Common myeloid progenitor, CD34-positive (primary cell): ENCODE measurements at regions not wholly inside any gene's neighbourhood (a gene's known extent, or its start where the extent isn't known, plus 50 kb on each side); places are given as distances from the start of the nearest gene placed in this dataset.
A peak's percentile ranks its signal among the peaks of the same experiment; 100 is the strongest.

Experiments used
- CTCF ChIA-PET: fragments of 350-600 bp; sonication (Branson Sonifier 250); formaldehyde crosslinking; loops from one replicate; lab custom pipeline; 2021; ENCODE audit warnings: antibody characterized with exemption; lab: Charles Lee
- POLR2A ChIA-PET: fragments of 350-600 bp; sonication (Branson Sonifier 250); formaldehyde crosslinking; loops from one replicate; lab custom pipeline; 2021; ENCODE audit warnings: antibody characterized with exemption; lab: Charles Lee
- DNase-seq, 3 donors: peaks; one replicate each; pipeline versions ENCODE4 v3.0.0 to v3.0.0-alpha.2; 2013
- H3K27ac ChIP-seq, 2 experiments: 1 replicate in 1 of 2; 2 replicates in 1 of 2; pipeline ENCODE4 v1.7.0; 2013; ENCODE audit warnings: inconsistent platforms in 2 of 2, low read length in 2 of 2, mild to moderate bottlenecking in 2 of 2, low read depth in 1 of 2, moderate library complexity in 1 of 2; ENCODE audit not compliant: severe bottlenecking in 2 of 2, insufficient read depth in 1 of 2, poor library complexity in 1 of 2
- H3K27me3 ChIP-seq, 5 experiments: replicated peaks in 2 of 5; 1 replicate in 3 of 5; 2 replicates in 2 of 5; pipeline versions ENCODE4 v1.6.1 to v1.7.0; 2013; ENCODE audit warnings: low read length in 4 of 5, mild to moderate bottlenecking in 2 of 5, moderate library complexity in 2 of 5, inconsistent platforms in 1 of 5; ENCODE audit not compliant: insufficient read depth in 5 of 5, control insufficient read depth in 4 of 5
- H3K36me3 ChIP-seq, 4 experiments: 1 replicate in 2 of 4; 2 replicates in 2 of 4; pipeline versions ENCODE4 v1.6.1 to v1.7.0; 2013; ENCODE audit warnings: low read length in 3 of 4, control low read depth in 1 of 4, mild to moderate bottlenecking in 1 of 4; ENCODE audit not compliant: control insufficient read depth in 4 of 4, insufficient read depth in 4 of 4
- H3K4me1 ChIP-seq, 4 experiments: 1 replicate in 3 of 4; 2 replicates in 1 of 4; pipeline versions ENCODE4 v1.6.1 to v1.7.1; 2013; ENCODE audit warnings: low read length in 3 of 4, mild to moderate bottlenecking in 3 of 4, control low read depth in 1 of 4, inconsistent platforms in 1 of 4, moderate library complexity in 1 of 4; ENCODE audit not compliant: control insufficient read depth in 4 of 4, insufficient read depth in 4 of 4; ENCODE audit errors: control extremely low read depth in 1 of 4
- H3K4me3 ChIP-seq, 7 experiments: 1 replicate in 4 of 7; 2 replicates in 3 of 7; pipeline versions ENCODE4 v1.5.1 to v1.7.0; 2013; ENCODE audit warnings: mild to moderate bottlenecking in 7 of 7, low read length in 6 of 7, moderate library complexity in 6 of 7, inconsistent platforms in 2 of 7, low read depth in 2 of 7, control low read depth in 1 of 7; ENCODE audit not compliant: insufficient read depth in 4 of 7, control insufficient read depth in 1 of 7; ENCODE audit errors: extremely low read depth in 1 of 7
- H3K9me3 ChIP-seq, 5 experiments: 1 replicate in 4 of 5; 2 replicates in 1 of 5; pipeline versions ENCODE4 v1.6.1 to v1.7.1; 2013; ENCODE audit warnings: low read length in 4 of 5, mild to moderate bottlenecking in 2 of 5, inconsistent platforms in 1 of 5, low read depth in 1 of 5, moderate library complexity in 1 of 5; ENCODE audit not compliant: control insufficient read depth in 4 of 5, insufficient read depth in 2 of 5; ENCODE audit errors: control extremely low read depth in 1 of 5
- WGBS: methylation state at CpG from one replicate; pipeline ENCODE4 v1.1.5; 2013; ENCODE audit not compliant: insufficient coverage; 5-methylcytosine and 5-hydroxymethylcytosine counted together

GRCh38 chr18:51429644-51430043 is 232.2 kb upstream of the MEX3C start:
- no peak overlapping the region for H3K4me3 ChIP-seq
- peaks cover 0 to 2% (median 0%) of the 10 kb centered on the region in 5 experiments for H3K27me3 ChIP-seq
- no peak for DNase-seq
- H3K27ac ChIP-seq = no peak overlapping the region
- no peaks in the 10 kb centered on the region for H3K4me1 ChIP-seq
- POLR2A ChIA-PET = no interaction called here
- CTCF ChIA-PET = interaction anchor here (0.8 kb wide), 1 partner anchor 57 kb away, joined by 3 read pairs; no protein-coding TSS in a partner anchor
- H3K9me3 ChIP-seq = no peaks in the 10 kb centered on the region
- no peaks in the 10 kb centered on the region for H3K36me3 ChIP-seq

GRCh38 chr18:51430538-51430937 is 233.1 kb upstream of the MEX3C start:
- H3K4me1 ChIP-seq = no peaks in the 10 kb centered on the region
- ChIA-PET POLR2A (no interaction called here), CTCF (no interaction called here)
- no peak for DNase-seq
- no peak overlapping the region for H3K4me3 ChIP-seq
- no CpG with 5 or more reads among the region's 1 CpG for WGBS
- H3K27me3 ChIP-seq = peaks cover 0 to 2% (median 0%) of the 10 kb centered on the region in 5 experiments
- H3K27ac ChIP-seq = no peak overlapping the region
- no peaks in the 10 kb centered on the region for H3K36me3 ChIP-seq
- H3K9me3 ChIP-seq = no peaks in the 10 kb centered on the region

GRCh38 chr18:51433296-51433695 is 235.8 kb upstream of the MEX3C start:
- WGBS = 93% methylated on average over 4 of the region's 4 CpGs
- no peak overlapping the region for H3K27ac ChIP-seq
- H3K9me3 ChIP-seq = no peaks in the 10 kb centered on the region
- H3K27me3 ChIP-seq = peaks cover 0 to 12% (median 3%) of the 10 kb centered on the region in 5 experiments
- ChIA-PET POLR2A (no interaction called here), CTCF (no interaction called here)
- H3K36me3 ChIP-seq = no peaks in the 10 kb centered on the region
- H3K4me3 ChIP-seq = no peak overlapping the region
- no peaks in the 10 kb centered on the region for H3K4me1 ChIP-seq
- DNase-seq = no peak

GRCh38 chr18:51433881-51434280 is 236.4 kb upstream of the MEX3C start:
- H3K36me3 ChIP-seq = no peaks in the 10 kb centered on the region
- H3K27me3 ChIP-seq = peaks cover 0 to 12% (median 5%) of the 10 kb centered on the region in 5 experiments
- no peaks in the 10 kb centered on the region for H3K4me1 ChIP-seq
- ChIA-PET POLR2A (no interaction called here), CTCF (no interaction called here)
- no peak for DNase-seq
- WGBS = 89% methylated on average over 3 of the region's 3 CpGs
- no peak overlapping the region for H3K4me3 ChIP-seq
- no peaks in the 10 kb centered on the region for H3K9me3 ChIP-seq
- H3K27ac ChIP-seq = no peak overlapping the region

GRCh38 chr18:51437280-51438271 is 240.1 kb upstream of the MEX3C start:
- Histone ChIP-seq H3K4me1 (no peaks in the 10 kb centered on the region), H3K9me3 (no peaks in the 10 kb centered on the region), H3K27ac (no peak overlapping the region), H3K36me3 (no peaks in the 10 kb centered on the region), H3K27me3 (peaks cover 0 to 14% (median 6%) of the 10 kb centered on the region in 5 experiments), H3K4me3 (no peak overlapping the region)
- CTCF ChIA-PET = no interaction called here
- POLR2A ChIA-PET = no interaction called here
- DNase-seq = peak; percentile 12 to 23 (median 19)
- WGBS = 46% methylated on average over 10 of the region's 13 CpGs

- CTCF ChIA-PET = no interaction called here
Measured at GRCh38 chr18:51438797-51439350, 241.4 kb upstream of the MEX3C start.

GRCh38 chr18:51442012-51442411 is 244.5 kb upstream of the MEX3C start:
- H3K4me1 ChIP-seq = no peaks in the 10 kb centered on the region
- DNase-seq = no peak
- no peak overlapping the region for H3K4me3 ChIP-seq
- H3K27ac ChIP-seq = no peak overlapping the region
- no peaks in the 10 kb centered on the region for H3K36me3 ChIP-seq
- no peaks in the 10 kb centered on the region for H3K9me3 ChIP-seq
- ChIA-PET POLR2A (no interaction called here), CTCF (no interaction called here)
- peaks cover 0 to 11% (median 9%) of the 10 kb centered on the region in 5 experiments for H3K27me3 ChIP-seq

More at GRCh38 chr18:51438797-51439350, 241.4 kb upstream of the MEX3C start:
- H3K9me3 ChIP-seq = no peaks in the 10 kb centered on the region
- H3K4me1 ChIP-seq = no peaks in the 10 kb centered on the region
- H3K27ac ChIP-seq = no peak overlapping the region
- no peak for DNase-seq
- H3K4me3 ChIP-seq = no peak overlapping the region
- POLR2A ChIA-PET = no interaction called here
- peaks cover 0 to 14% (median 10%) of the 10 kb centered on the region in 5 experiments for H3K27me3 ChIP-seq
- no peaks in the 10 kb centered on the region for H3K36me3 ChIP-seq
